Smooth muscle cell (in vitro differentiated cells): ENCODE measurements at regions not wholly inside any gene's neighbourhood (a gene's known extent, or its start where the extent isn't known, plus 50 kb on each side); places are given as distances from the start of the nearest gene placed in this dataset.

Source experiments
- DNase-seq: peaks from one replicate; lab custom pipeline; 2025; ENCODE audit not compliant: unreplicated experiment; lab: John Stamatoyannopoulos, UW
- H2AFZ ChIP-seq: fragments of 200-600 bp; sonication (generic); 2 replicates; pipeline ENCODE4 v1.6.0; 2016; ENCODE audit warnings: antibody characterized with exemption, low read depth, mild to moderate bottlenecking
- H3F3A ChIP-seq: fragments of 200-600 bp; sonication (generic); 2 replicates; pipeline ENCODE4 v1.6.0; 2017; ENCODE audit warnings: antibody characterized with exemption, low read depth
- H3K27ac ChIP-seq: fragments of 200-600 bp; sonication (generic); 2 replicates; pipeline ENCODE4 v1.5.1; 2016; ENCODE audit warnings: low read depth, mild to moderate bottlenecking
- H3K27me3 ChIP-seq: fragments of 200-600 bp; sonication (generic); 2 replicates; pipeline ENCODE4 v1.6.1; 2016; ENCODE audit warnings: low read depth, mild to moderate bottlenecking
- H3K36me3 ChIP-seq: fragments of 200-600 bp; sonication (generic); 2 replicates; pipeline ENCODE4 v1.5.1; 2016; ENCODE audit warnings: low read depth
- H3K4me1 ChIP-seq: fragments of 200-600 bp; sonication (generic); 2 replicates; pipeline ENCODE4 v1.5.1; 2016; ENCODE audit warnings: low read depth
- H3K4me2 ChIP-seq: fragments of 200-600 bp; sonication (generic); 2 replicates; pipeline ENCODE4 v1.6.0; 2016; ENCODE audit warnings: mild to moderate bottlenecking
- H3K4me3 ChIP-seq: fragments of 200-600 bp; sonication (generic); 2 replicates; pipeline ENCODE4 v1.5.1; 2016; ENCODE audit warnings: mild to moderate bottlenecking
- H3K79me2 ChIP-seq: fragments of 200-600 bp; sonication (generic); 2 replicates; pipeline ENCODE4 v1.6.0; 2016; ENCODE audit warnings: low read depth, mild to moderate bottlenecking
- H3K9ac ChIP-seq: fragments of 200-600 bp; sonication (generic); 2 replicates; pipeline ENCODE4 v1.6.0; 2016; ENCODE audit warnings: low read depth
- H3K9me3 ChIP-seq: fragments of 200-600 bp; sonication (generic); replicated peaks from 2 replicates; pipeline ENCODE4 v1.5.1; 2016; ENCODE audit warnings: low read depth
- H4K20me1 ChIP-seq: fragments of 200-600 bp; sonication (generic); 2 replicates; pipeline ENCODE4 v1.6.0; 2016; ENCODE audit warnings: low read depth
- CTCF ChIP-seq: fragments of 200-600 bp; sonication (generic); IDR thresholded peaks from 2 replicates; pipeline ENCODE4 v1.5.1; 2017; ENCODE audit warnings: borderline replicate concordance, mild to moderate bottlenecking, antibody characterized with exemption; ENCODE audit not compliant: insufficient read depth, poor library complexity, severe bottlenecking
- WGBS: methylation state at CpG from one replicate; pipeline ENCODE4 v1.1.7; 2016; ENCODE audit warnings: low lambda C conversion rate; 5-methylcytosine and 5-hydroxymethylcytosine counted together

GRCh38 chr7:84792231-84792893 is 394.5 kb downstream of the SEMA3D start:
- no peaks in the 10 kb centered on the region for H3K79me2 ChIP-seq
- TF ChIP-seq CTCF: no peak
- no peak overlapping the region for H3K9ac ChIP-seq
- H3F3A ChIP-seq: no peaks in the 10 kb centered on the region
- DNase-seq: no peak
- H4K20me1 ChIP-seq: no peaks in the 10 kb centered on the region
- 88% methylated on average over 8 of the region's 8 CpGs for WGBS
- no peaks in the 10 kb centered on the region for H3K4me1 ChIP-seq
- H3K27ac ChIP-seq: no peak overlapping the region
- H3K9me3 ChIP-seq: no peaks in the 10 kb centered on the region
- H3K4me3 ChIP-seq: no peak overlapping the region
- H2AFZ ChIP-seq: no peak overlapping the region
- H3K4me2 ChIP-seq: no peak overlapping the region
- H3K27me3 ChIP-seq: no peaks in the 10 kb centered on the region
- no peaks in the 10 kb centered on the region for H3K36me3 ChIP-seq

GRCh38 chr7:84790882-84791281 is 396.0 kb downstream of the SEMA3D start:
- H4K20me1 ChIP-seq: no peaks in the 10 kb centered on the region
- H3K4me1 ChIP-seq: no peaks in the 10 kb centered on the region
- peak overlapping the region; percentile 39 for H2AFZ ChIP-seq
- H3K27me3 ChIP-seq: no peaks in the 10 kb centered on the region
- no peak overlapping the region for H3K9ac ChIP-seq
- H3K27ac ChIP-seq: no peak overlapping the region
- no peak for TF ChIP-seq CTCF
- WGBS: 95% methylated on average over 2 of the region's 2 CpGs
- no peaks in the 10 kb centered on the region for H3K79me2 ChIP-seq
- H3K36me3 ChIP-seq: no peaks in the 10 kb centered on the region
- no peak for DNase-seq
- H3K4me2 ChIP-seq: no peak overlapping the region
- H3K9me3 ChIP-seq: no peaks in the 10 kb centered on the region
- no peaks in the 10 kb centered on the region for H3F3A ChIP-seq
- no peak overlapping the region for H3K4me3 ChIP-seq

GRCh38 chr7:84786073-84786472 is 400.8 kb downstream of the SEMA3D start:
- TF ChIP-seq CTCF: no peak
- no peak overlapping the region for H2AFZ ChIP-seq
- H3K27me3 ChIP-seq: no peaks in the 10 kb centered on the region
- DNase-seq: no peak
- no peaks in the 10 kb centered on the region for H3K79me2 ChIP-seq
- no peak overlapping the region for H3K9ac ChIP-seq
- no peak overlapping the region for H3K4me3 ChIP-seq
- H3K4me2 ChIP-seq: no peak overlapping the region
- no peaks in the 10 kb centered on the region for H3K36me3 ChIP-seq
- H3K27ac ChIP-seq: no peak overlapping the region
- no peaks in the 10 kb centered on the region for H4K20me1 ChIP-seq
- H3K9me3 ChIP-seq: no peaks in the 10 kb centered on the region
- H3F3A ChIP-seq: no peaks in the 10 kb centered on the region
- H3K4me1 ChIP-seq: peaks cover 6% of the 10 kb centered on the region
- WGBS: 76% methylated on average over 2 of the region's 2 CpGs

- Histone ChIP-seq H2AFZ (peak overlapping the region; percentile 89), H4K20me1 (no peaks in the 10 kb centered on the region), H3K9me3 (no peaks in the 10 kb centered on the region), H3K27me3 (no peaks in the 10 kb centered on the region), H3K79me2 (no peaks in the 10 kb centered on the region), H3K36me3 (no peaks in the 10 kb centered on the region), H3K9ac (no peak overlapping the region), H3F3A (no peaks in the 10 kb centered on the region), H3K4me1 (peaks cover 6% of the 10 kb centered on the region), H3K27ac (no peak overlapping the region), H3K4me3 (no peak overlapping the region), H3K4me2 (no peak overlapping the region)
- WGBS: 90% methylated on average over 3 of the region's 3 CpGs
- DNase-seq: no peak
- TF ChIP-seq CTCF: no peak
Observed at GRCh38 chr7:84784450-84784849, 402.4 kb downstream of the SEMA3D start.
